ENCODE measurements at regions not wholly inside any gene's neighbourhood (a gene's known extent, or its start where the extent isn't known, plus 50 kb on each side); places are given as distances from the start of the nearest gene placed in this dataset.

- no peak for DNase-seq (ENCODE audit: low spot score)
- in situ Hi-C loops (cut with HindIII; ENCODE audit: low sequenced_read_pairs), result no loop called here
Measured at GRCh38 chr5:34511481-34511880, 144.6 kb upstream of the RAI14 start.

GRCh38 chr5:34511915-34512314 lies 144.2 kb upstream of the RAI14 start:
- no peak for DNase-seq (ENCODE audit: low spot score)
- in situ Hi-C loops (cut with HindIII; ENCODE audit: low sequenced_read_pairs), result no loop called here

GRCh38 chr5:34516166-34516565 lies 140.0 kb upstream of the RAI14 start:
- DNase-seq (ENCODE audit: low spot score), result no peak
- in situ Hi-C loops (cut with HindIII; ENCODE audit: low sequenced_read_pairs), result no loop called here

GRCh38 chr5:34516686-34517085 lies 139.4 kb upstream of the RAI14 start:
- in situ Hi-C loops (cut with HindIII; ENCODE audit: low sequenced_read_pairs), result no loop called here
- DNase-seq (ENCODE audit: low spot score), result no peak

GRCh38 chr5:34517249-34517648 lies 138.9 kb upstream of the RAI14 start:
- DNase-seq (ENCODE audit: low spot score), result no peak
- in situ Hi-C loops (cut with HindIII; ENCODE audit: low sequenced_read_pairs), result no loop called here

- in situ Hi-C loops (cut with HindIII; ENCODE audit: low sequenced_read_pairs), result no loop called here
- no peak for DNase-seq (ENCODE audit: low spot score)
Measured at GRCh38 chr5:34519489-34520220, 136.5 kb upstream of the RAI14 start.

GRCh38 chr5:34521628-34522290 lies 134.4 kb upstream of the RAI14 start:
- no peak for DNase-seq (ENCODE audit: low spot score)
- in situ Hi-C loops (cut with HindIII; ENCODE audit: low sequenced_read_pairs), result no loop called here

GRCh38 chr5:34522599-34523386 lies 133.3 kb upstream of the RAI14 start:
- DNase-seq (ENCODE audit: low spot score), result peak; percentile 88
- in situ Hi-C loops (cut with HindIII; ENCODE audit: low sequenced_read_pairs), result no loop called here

GRCh38 chr5:34523387-34523726 lies 132.8 kb upstream of the RAI14 start:
- no peak for DNase-seq (ENCODE audit: low spot score)
- in situ Hi-C loops (cut with HindIII; ENCODE audit: low sequenced_read_pairs), result no loop called here

GRCh38 chr5:34524123-34524522 lies 132.0 kb upstream of the RAI14 start:
- in situ Hi-C loops (cut with HindIII; ENCODE audit: low sequenced_read_pairs), result no loop called here
- no peak for DNase-seq (ENCODE audit: low spot score)

- DNase-seq (ENCODE audit: low spot score), result no peak
- in situ Hi-C loops (cut with HindIII; ENCODE audit: low sequenced_read_pairs), result no loop called here
Measured at GRCh38 chr5:34525761-34526160, 130.4 kb upstream of the RAI14 start.

GRCh38 chr5:34526682-34527305 lies 129.3 kb upstream of the RAI14 start:
- no peak for DNase-seq (ENCODE audit: low spot score)
- in situ Hi-C loops (cut with HindIII; ENCODE audit: low sequenced_read_pairs), result no loop called here

- in situ Hi-C loops (cut with HindIII; ENCODE audit: low sequenced_read_pairs), result no loop called here
- no peak for DNase-seq (ENCODE audit: low spot score)
Measured at GRCh38 chr5:34529581-34530331, 126.4 kb upstream of the RAI14 start.

GRCh38 chr5:34530637-34531036 lies 125.5 kb upstream of the RAI14 start:
- no peak for DNase-seq (ENCODE audit: low spot score)
- in situ Hi-C loops (cut with HindIII; ENCODE audit: low sequenced_read_pairs), result no loop called here

GRCh38 chr5:34531751-34532360 lies 124.3 kb upstream of the RAI14 start:
- in situ Hi-C loops (cut with HindIII; ENCODE audit: low sequenced_read_pairs), result no loop called here
- no peak for DNase-seq (ENCODE audit: low spot score)

GRCh38 chr5:34533582-34534522 lies 122.3 kb upstream of the RAI14 start:
- in situ Hi-C loops (cut with HindIII; ENCODE audit: low sequenced_read_pairs), result no loop called here
- DNase-seq (ENCODE audit: low spot score), result no peak

GRCh38 chr5:34534523-34535103 lies 121.5 kb upstream of the RAI14 start:
- in situ Hi-C loops (cut with HindIII; ENCODE audit: low sequenced_read_pairs), result no loop called here
- DNase-seq (ENCODE audit: low spot score), result no peak

GRCh38 chr5:34535433-34535832 lies 120.7 kb upstream of the RAI14 start:
- DNase-seq (ENCODE audit: low spot score), result no peak
- in situ Hi-C loops (cut with HindIII; ENCODE audit: low sequenced_read_pairs), result no loop called here
